ENCODE measurements at regions not wholly inside any gene's neighbourhood (a gene's known extent, or its start where the extent isn't known, plus 50 kb on each side); places are given as distances from the start of the nearest gene placed in this dataset.

- Histone ChIP-seq H3K27ac (no peak overlapping the region), H3K9me3 (no peaks in the 10 kb centered on the region), H3K36me3 (no peaks in the 10 kb centered on the region), H3K4me1 (ENCODE audit: control insufficient read depth in 1 of 2, insufficient read depth in 1 of 2, low read depth in 1 of 2, low read length in 1 of 2) (peaks cover 0 to 3% of the 10 kb centered on the region in 2 experiments), H3K4me3 (ENCODE audit: low read depth in 1 of 2, low read length in 1 of 2) (no peak overlapping the region), H3K27me3 (no peaks in the 10 kb centered on the region)
- TF ChIP-seq, protein P1, sequence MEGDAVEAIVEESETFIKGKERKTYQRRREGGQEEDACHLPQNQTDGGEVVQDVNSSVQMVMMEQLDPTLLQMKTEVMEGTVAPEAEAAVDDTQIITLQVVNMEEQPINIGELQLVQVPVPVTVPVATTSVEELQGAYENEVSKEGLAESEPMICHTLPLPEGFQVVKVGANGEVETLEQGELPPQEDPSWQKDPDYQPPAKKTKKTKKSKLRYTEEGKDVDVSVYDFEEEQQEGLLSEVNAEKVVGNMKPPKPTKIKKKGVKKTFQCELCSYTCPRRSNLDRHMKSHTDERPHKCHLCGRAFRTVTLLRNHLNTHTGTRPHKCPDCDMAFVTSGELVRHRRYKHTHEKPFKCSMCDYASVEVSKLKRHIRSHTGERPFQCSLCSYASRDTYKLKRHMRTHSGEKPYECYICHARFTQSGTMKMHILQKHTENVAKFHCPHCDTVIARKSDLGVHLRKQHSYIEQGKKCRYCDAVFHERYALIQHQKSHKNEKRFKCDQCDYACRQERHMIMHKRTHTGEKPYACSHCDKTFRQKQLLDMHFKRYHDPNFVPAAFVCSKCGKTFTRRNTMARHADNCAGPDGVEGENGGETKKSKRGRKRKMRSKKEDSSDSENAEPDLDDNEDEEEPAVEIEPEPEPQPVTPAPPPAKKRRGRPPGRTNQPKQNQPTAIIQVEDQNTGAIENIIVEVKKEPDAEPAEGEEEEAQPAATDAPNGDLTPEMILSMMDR (IDR thresholded peaks at IDR 0.05), result no peak
Observed at GRCh38 chr6:108755257-108756240, 92.7 kb upstream of the ARMC2 start.

DNA sequence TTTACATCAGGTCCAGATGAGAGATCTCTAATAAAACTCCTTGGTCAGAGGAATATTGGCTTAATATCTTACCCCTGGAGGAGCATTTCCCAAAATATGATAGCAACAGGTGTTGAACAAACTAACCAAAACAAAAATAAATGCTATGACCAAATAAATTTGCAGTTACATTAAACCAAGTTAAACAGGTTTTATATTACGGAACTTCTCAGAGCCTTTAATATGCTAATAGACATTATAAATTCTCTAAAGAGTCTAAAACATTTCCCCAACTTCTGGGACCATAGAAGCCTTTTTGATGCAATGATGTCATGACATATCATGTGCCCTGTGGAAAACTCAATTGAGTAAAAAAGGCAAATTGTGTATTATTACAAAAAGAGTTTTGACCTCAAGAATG is 90.9 kb upstream of the ARMC2 start:
- Histone ChIP-seq H3K27me3 (no peaks in the 10 kb centered on the region), H3K36me3 (no peaks in the 10 kb centered on the region), H3K4me1 (ENCODE audit: control insufficient read depth in 1 of 2, insufficient read depth in 1 of 2, low read depth in 1 of 2, low read length in 1 of 2) (no peaks in the 10 kb centered on the region), H3K27ac (no peak overlapping the region), H3K9me3 (no peaks in the 10 kb centered on the region), H3K4me3 (ENCODE audit: low read depth in 1 of 2, low read length in 1 of 2) (no peak overlapping the region)
- TF ChIP-seq, protein P1 (IDR thresholded peaks at IDR 0.05), result no peak

DNA sequence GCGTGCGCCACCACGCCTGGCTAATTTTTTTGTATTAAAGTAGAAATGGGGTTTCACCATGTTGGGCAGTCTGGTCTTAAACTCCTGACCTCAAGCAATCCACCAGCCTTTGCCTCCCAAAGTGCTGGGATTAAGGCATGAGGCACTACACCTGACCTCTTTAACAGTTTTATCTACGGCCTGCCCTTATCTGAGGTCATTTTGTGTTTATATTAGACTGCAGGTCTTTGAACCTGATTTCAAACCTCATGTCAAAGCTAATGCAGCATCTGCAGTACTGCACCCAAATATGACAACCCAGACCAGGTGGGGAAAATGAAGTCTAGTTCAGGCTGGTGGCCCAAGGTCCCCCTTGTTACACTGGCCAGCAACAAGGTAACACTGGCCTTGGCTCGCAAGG is 89.3 kb upstream of the ARMC2 start:
- H3K4me1 ChIP-seq (ENCODE audit: control insufficient read depth in 1 of 2, insufficient read depth in 1 of 2, low read depth in 1 of 2, low read length in 1 of 2), result no peaks in the 10 kb centered on the region
- TF ChIP-seq, protein P1 (IDR thresholded peaks at IDR 0.05), result no peak
- H3K9me3 ChIP-seq, result no peaks in the 10 kb centered on the region
- no peak overlapping the region for H3K4me3 ChIP-seq (ENCODE audit: low read depth in 1 of 2, low read length in 1 of 2)
- no peaks in the 10 kb centered on the region for H3K36me3 ChIP-seq
- peaks cover 3% of the 10 kb centered on the region for H3K27me3 ChIP-seq
- H3K27ac ChIP-seq, result no peak overlapping the region

GRCh38 chr6:108760126-108761050 is 87.8 kb upstream of the ARMC2 start:
- Histone ChIP-seq H3K36me3 (no peaks in the 10 kb centered on the region), H3K27me3 (peaks cover 5% of the 10 kb centered on the region), H3K27ac (no peak overlapping the region), H3K9me3 (no peaks in the 10 kb centered on the region), H3K4me3 (ENCODE audit: low read depth in 1 of 2, low read length in 1 of 2) (no peak overlapping the region), H3K4me1 (ENCODE audit: control insufficient read depth in 1 of 2, insufficient read depth in 1 of 2, low read depth in 1 of 2, low read length in 1 of 2) (no peaks in the 10 kb centered on the region)
- TF ChIP-seq, protein P1 (IDR thresholded peaks at IDR 0.05), result no peak

DNA sequence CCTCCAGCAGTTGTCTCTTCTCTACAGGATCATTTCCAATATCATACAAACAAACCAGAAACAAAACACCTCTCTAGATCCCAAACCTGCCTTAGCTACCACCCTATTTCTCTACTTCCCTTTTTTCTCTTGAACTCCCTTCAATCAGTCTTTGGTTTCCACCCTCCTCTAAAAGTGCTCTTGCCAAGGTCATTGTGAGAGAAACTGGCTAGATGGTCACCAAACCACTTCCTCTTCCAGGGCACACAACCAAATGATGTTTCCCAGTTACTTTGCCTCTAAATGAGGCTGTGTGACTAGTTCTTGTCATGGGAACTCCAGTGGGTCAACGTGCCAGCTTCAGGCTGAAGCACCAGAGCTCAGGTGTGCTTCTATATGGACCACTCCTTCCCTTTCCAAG is 85.8 kb upstream of the ARMC2 start:
- H3K9me3 ChIP-seq, result no peaks in the 10 kb centered on the region
- H3K36me3 ChIP-seq, result no peaks in the 10 kb centered on the region
- H3K4me1 ChIP-seq (ENCODE audit: control insufficient read depth in 1 of 2, insufficient read depth in 1 of 2, low read depth in 1 of 2, low read length in 1 of 2), result no peaks in the 10 kb centered on the region
- no peak overlapping the region for H3K27ac ChIP-seq
- H3K27me3 ChIP-seq, result peaks cover 5% of the 10 kb centered on the region
- TF ChIP-seq, protein P1 (IDR thresholded peaks at IDR 0.05), result no peak
- H3K4me3 ChIP-seq (ENCODE audit: low read depth in 1 of 2, low read length in 1 of 2), result no peak overlapping the region

Measured in neutrophil (primary cell).